Fibroblast of mammary gland (primary cell): ENCODE measurements at regions not wholly inside any gene's neighbourhood (a gene's known extent, or its start where the extent isn't known, plus 50 kb on each side); places are given as distances from the start of the nearest gene placed in this dataset.
"Not testable (repeated sequence)": the region's sequence is repeated elsewhere in the genome, so short reads cannot be mapped to it uniquely, and the experiment has no call there.

Experiments used
- DNase-seq: peaks from one replicate; pipeline ENCODE4 v3.0.0-alpha.2; 2010; ENCODE audit warnings: low read depth
- H3K4me3 ChIP-seq: 2 replicates; pipeline ENCODE4 v1.5.1; 2011; ENCODE audit warnings: low read depth, mild to moderate bottlenecking, low read length, moderate library complexity; ENCODE audit not compliant: control insufficient read depth
- TF ChIP-seq, protein P1 (sequence below): conservative IDR thresholded peaks from 2 replicates; pipeline ENCODE4 v1.5.1; 2011; ENCODE audit warnings: low read depth, low read length, inconsistent platforms; ENCODE audit not compliant: control insufficient read depth, insufficient read depth

DNA sequence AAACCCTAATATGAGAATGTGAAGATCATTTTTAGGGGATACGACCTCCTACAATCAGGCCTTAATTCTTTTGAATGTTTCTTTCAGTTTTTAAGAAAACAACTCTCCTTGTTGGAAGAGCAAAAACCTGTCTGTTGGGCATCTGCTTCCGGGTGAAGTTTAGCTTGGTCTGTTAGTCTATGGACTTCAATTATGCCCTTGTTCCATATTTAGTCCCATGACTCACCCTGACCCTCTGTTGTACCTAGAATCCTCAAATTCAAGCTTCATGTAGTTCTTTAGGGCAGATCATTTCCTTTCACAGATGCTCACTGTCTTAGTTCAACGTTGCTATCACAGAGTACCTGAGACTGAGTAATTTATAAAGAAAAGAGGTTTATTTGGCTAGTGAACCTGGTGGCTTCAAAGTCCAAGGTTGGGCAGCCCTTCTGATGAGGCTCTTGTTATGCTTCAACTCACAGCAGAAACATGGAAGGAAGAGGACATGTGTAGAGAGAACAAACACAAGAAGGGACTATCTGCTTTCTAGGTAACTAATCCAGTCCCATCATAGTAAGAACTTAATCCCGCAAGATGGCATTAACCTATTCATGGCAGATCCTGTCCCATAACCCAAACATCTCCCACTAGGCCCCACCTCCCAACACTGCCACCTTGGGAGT, 82.5 kb upstream of the SERPINE2 start:
- H3K4me3 ChIP-seq = no peak overlapping the region
- TF ChIP-seq, protein P1, sequence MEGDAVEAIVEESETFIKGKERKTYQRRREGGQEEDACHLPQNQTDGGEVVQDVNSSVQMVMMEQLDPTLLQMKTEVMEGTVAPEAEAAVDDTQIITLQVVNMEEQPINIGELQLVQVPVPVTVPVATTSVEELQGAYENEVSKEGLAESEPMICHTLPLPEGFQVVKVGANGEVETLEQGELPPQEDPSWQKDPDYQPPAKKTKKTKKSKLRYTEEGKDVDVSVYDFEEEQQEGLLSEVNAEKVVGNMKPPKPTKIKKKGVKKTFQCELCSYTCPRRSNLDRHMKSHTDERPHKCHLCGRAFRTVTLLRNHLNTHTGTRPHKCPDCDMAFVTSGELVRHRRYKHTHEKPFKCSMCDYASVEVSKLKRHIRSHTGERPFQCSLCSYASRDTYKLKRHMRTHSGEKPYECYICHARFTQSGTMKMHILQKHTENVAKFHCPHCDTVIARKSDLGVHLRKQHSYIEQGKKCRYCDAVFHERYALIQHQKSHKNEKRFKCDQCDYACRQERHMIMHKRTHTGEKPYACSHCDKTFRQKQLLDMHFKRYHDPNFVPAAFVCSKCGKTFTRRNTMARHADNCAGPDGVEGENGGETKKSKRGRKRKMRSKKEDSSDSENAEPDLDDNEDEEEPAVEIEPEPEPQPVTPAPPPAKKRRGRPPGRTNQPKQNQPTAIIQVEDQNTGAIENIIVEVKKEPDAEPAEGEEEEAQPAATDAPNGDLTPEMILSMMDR = no peak
- DNase-seq = peak; percentile 9

- TF ChIP-seq, protein P1 = no peak
- no peak overlapping the region for H3K4me3 ChIP-seq
- no peak for DNase-seq
Measured at GRCh38 chr2:224120986-224121385, 81.9 kb upstream of the SERPINE2 start.

- not testable (repeated sequence) for DNase-seq
Measured at GRCh38 chr2:224119846-224120245, 80.8 kb upstream of the SERPINE2 start.

GRCh38 chr2:224114428-224114827, 75.3 kb upstream of the SERPINE2 start:
- TF ChIP-seq, protein P1 = no peak
- no peak for DNase-seq
- no peak overlapping the region for H3K4me3 ChIP-seq

More at GRCh38 chr2:224119846-224120245, 80.8 kb upstream of the SERPINE2 start:
- not testable (repeated sequence) for H3K4me3 ChIP-seq

GRCh38 chr2:224113930-224114329, 74.8 kb upstream of the SERPINE2 start:
- DNase-seq, H3K4me3 ChIP-seq: not testable (repeated sequence)

DNA sequence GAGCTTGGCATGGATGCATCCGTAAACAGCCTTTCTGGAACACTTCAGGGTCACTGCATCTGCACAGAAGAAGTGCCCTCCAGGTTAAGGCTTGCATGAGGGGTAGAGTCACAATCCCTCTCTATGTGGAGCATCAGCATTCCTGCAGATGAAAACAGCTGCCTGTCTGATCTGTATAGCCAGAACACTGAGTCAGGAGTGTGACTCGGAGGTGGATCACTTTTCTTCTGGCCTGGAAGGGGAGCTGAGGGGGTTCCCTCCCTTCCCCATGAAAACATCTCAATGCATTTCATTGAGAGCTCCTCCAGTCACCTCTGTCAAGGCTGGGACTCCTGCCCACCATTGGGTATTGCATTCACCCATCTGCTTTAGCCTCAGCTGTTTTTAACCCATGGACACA, 72.5 kb upstream of the SERPINE2 start:
- peak; percentile 75 for DNase-seq
- TF ChIP-seq, protein P1 = no peak
- H3K4me3 ChIP-seq = no peak overlapping the region

DNA sequence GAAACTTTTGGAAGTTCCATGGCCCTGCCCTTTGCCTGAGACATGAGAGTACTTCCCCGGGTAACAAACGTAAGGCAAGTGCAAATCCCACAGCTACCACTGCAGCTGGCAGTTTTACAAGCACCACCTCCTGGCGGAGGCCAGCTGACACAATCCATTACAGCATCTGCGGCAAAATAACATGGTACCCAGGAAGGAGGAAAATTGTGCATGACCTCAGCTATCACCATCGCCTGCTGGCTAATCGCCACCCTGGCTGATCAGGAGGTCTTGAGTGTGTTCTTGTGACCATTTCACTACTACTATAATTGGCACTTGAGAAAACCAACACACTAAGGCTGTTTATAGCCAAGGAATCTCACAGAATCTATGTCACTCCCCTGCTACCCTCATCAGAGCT, 71.7 kb upstream of the SERPINE2 start:
- TF ChIP-seq, protein P1 = no peak
- H3K4me3 ChIP-seq = no peak overlapping the region
- no peak for DNase-seq

DNA sequence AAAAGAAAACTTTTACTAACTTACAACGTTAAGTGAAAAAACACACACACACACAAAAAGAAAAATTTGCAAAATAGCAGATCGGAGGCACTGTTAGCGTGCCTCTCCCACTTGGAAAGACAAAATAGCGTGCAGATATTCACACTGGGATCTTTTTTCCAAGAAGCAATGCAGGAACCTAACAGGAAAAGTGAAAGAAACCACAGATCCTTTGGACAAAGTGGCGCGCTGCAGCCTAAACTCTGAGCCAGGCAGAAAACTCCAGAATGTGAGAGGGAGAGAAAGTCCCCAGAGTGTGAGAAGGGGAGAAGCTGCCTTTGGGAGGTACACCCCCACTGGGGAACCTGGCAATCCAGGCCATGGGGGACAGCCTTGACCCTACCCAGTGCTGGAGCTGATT, 70.7 kb upstream of the SERPINE2 start:
- TF ChIP-seq, protein P1 = no peak

More for the DNA sequence above, 70.7 kb upstream of the SERPINE2 start:
- DNase-seq = no peak
- H3K4me3 ChIP-seq = no peak overlapping the region
